Dendritic cell treated with granulocyte-macrophage colony-stimulating factor and Interleukin-4, amounts not matched to agents 40 ng/mL and 50 ng/mL, for 4 days (primary cell): ENCODE measurements at regions not wholly inside any gene's neighbourhood (a gene's known extent, or its start where the extent isn't known, plus 50 kb on each side); places are given as distances from the start of the nearest gene placed in this dataset.
A peak's percentile ranks its signal among the peaks of the same experiment; 100 is the strongest.

Experiments used
- H3K27ac Mint-ChIP-seq: one replicate; pipeline ENCODE4 v1.8.0; 2022; ENCODE audit warnings: mild to moderate bottlenecking, mixed read lengths
- H3K27me3 Mint-ChIP-seq: one replicate; pipeline ENCODE4 v1.8.0; 2022; ENCODE audit warnings: mild to moderate bottlenecking, mixed read lengths
- H3K36me3 Mint-ChIP-seq: one replicate; pipeline ENCODE4 v1.8.0; 2022; ENCODE audit warnings: low read depth, mixed read lengths
- H3K4me1 Mint-ChIP-seq: one replicate; pipeline ENCODE4 v1.8.0; 2022; ENCODE audit warnings: low read depth, mixed read lengths
- H3K4me3 Mint-ChIP-seq: one replicate; pipeline ENCODE4 v1.8.0; 2022; ENCODE audit warnings: mild to moderate bottlenecking, moderate library complexity, mixed read lengths
- H3K9me3 Mint-ChIP-seq: one replicate; pipeline ENCODE4 v1.8.0; 2022; ENCODE audit warnings: mixed read lengths
- intact Hi-C: fragments of 100-400 bp; cut with micrococcal nuclease; formaldehyde crosslinking; loops from one replicate; pipeline ENCODE4 v1.15.0; 2022

DNA sequence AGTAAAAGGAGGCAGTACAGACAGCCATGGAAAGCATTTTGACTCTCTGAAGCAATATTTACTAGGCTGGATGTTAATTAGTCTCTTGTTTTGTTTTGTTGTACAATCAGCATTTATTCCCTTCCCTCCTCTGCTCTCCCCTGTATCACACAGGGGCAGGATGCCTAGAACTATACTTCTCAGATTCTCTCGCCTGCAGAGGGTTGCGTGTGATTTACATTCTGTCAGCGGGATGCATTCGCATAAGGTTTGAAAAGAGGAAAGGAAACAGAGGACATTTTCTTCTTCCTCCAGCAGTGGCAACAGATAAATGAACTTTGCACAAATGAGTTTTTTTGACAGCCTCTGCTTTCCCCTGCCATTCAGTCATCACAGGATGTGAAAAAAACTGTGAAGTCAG, 188.3 kb downstream of the RSL24D1 start:
- Mint-ChIP-seq H3K4me3 (no peak overlapping the region), H3K27me3 (peaks cover 2% of the 10 kb centered on the region), H3K27ac (no peak overlapping the region), H3K36me3 (no peaks in the 10 kb centered on the region), H3K9me3 (no peaks in the 10 kb centered on the region), H3K4me1 (peaks cover 20% of the 10 kb centered on the region)
- intact Hi-C loops: no loop called here

DNA sequence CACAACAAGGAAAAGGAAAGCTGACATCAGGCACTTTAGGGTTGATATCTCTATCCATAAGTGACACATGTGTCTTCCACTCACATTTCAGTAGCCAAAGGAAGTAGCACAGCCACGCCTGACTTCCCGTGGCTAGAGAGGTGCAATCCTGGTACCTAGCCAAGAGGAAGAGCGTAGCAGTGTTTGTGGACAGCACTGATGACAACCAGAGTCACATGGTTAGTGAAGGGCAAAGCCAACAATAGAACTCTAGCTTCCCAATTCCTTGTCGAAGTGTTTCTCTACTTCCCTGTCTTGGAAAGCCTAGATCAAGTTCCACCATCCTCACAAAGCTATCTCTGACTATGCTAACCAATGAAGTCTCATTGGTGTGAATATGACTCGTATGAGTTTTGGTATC, 189.2 kb downstream of the RSL24D1 start:
- Mint-ChIP-seq H3K27ac (no peak overlapping the region), H3K36me3 (no peaks in the 10 kb centered on the region), H3K27me3 (peaks cover 2% of the 10 kb centered on the region), H3K4me1 (peaks cover 20% of the 10 kb centered on the region), H3K4me3 (no peak overlapping the region), H3K9me3 (no peaks in the 10 kb centered on the region)
- intact Hi-C loops: no loop called here

GRCh38 chr15:55005679-55006078, 191.1 kb downstream of the RSL24D1 start:
- no peak overlapping the region for H3K27ac Mint-ChIP-seq
- no peak overlapping the region for H3K4me3 Mint-ChIP-seq
- peaks cover 2% of the 10 kb centered on the region for H3K27me3 Mint-ChIP-seq
- intact Hi-C loops: no loop called here
- H3K36me3 Mint-ChIP-seq: no peaks in the 10 kb centered on the region
- peaks cover 20% of the 10 kb centered on the region for H3K4me1 Mint-ChIP-seq
- no peaks in the 10 kb centered on the region for H3K9me3 Mint-ChIP-seq

GRCh38 chr15:55003965-55004873, 192.5 kb downstream of the RSL24D1 start:
- Mint-ChIP-seq H3K4me3 (no peak overlapping the region), H3K36me3 (no peaks in the 10 kb centered on the region), H3K4me1 (peaks cover 17% of the 10 kb centered on the region), H3K27me3 (peaks cover 2% of the 10 kb centered on the region), H3K27ac (no peak overlapping the region), H3K9me3 (no peaks in the 10 kb centered on the region)
- intact Hi-C loops: no loop called here

GRCh38 chr15:54998661-54999060, 198.1 kb downstream of the RSL24D1 start:
- Mint-ChIP-seq H3K36me3 (no peaks in the 10 kb centered on the region), H3K4me3 (no peak overlapping the region), H3K27ac (no peak overlapping the region), H3K4me1 (no peaks in the 10 kb centered on the region), H3K9me3 (peaks cover 11% of the 10 kb centered on the region), H3K27me3 (no peaks in the 10 kb centered on the region)
- intact Hi-C loops: no loop called here

DNA sequence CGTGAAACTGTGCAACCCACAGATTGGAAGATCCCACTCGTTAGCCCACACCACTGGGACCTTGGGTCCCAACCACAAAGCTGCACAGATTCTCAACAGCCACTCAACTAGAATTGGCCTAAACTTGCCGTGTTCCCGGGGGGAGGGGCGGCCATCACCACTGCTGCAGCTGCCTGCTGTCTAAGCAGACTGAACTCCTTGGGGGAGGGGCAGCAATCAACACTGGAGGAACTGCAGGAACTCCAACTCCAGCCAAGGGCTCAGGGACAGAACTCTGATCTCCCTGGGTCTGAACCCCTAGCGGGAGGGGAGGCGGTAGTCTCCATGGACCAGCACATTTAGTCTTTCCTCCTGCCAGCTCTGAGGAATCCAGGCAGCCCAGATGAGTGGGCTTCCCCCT, 205.9 kb downstream of the RSL24D1 start:
- Mint-ChIP-seq H3K4me3 (no peak overlapping the region), H3K36me3 (no peaks in the 10 kb centered on the region), H3K4me1 (no peaks in the 10 kb centered on the region), H3K27me3 (no peaks in the 10 kb centered on the region), H3K27ac (no peak overlapping the region), H3K9me3 (peaks cover 37% of the 10 kb centered on the region)
- intact Hi-C loops: no loop called here

GRCh38 chr15:54987881-54988280, 208.9 kb downstream of the RSL24D1 start:
- Mint-ChIP-seq H3K4me1 (no peaks in the 10 kb centered on the region), H3K36me3 (no peaks in the 10 kb centered on the region), H3K27me3 (no peaks in the 10 kb centered on the region), H3K27ac (no peak overlapping the region), H3K4me3 (no peak overlapping the region), H3K9me3 (peaks cover 22% of the 10 kb centered on the region)
- intact Hi-C loops: no loop called here

DNA sequence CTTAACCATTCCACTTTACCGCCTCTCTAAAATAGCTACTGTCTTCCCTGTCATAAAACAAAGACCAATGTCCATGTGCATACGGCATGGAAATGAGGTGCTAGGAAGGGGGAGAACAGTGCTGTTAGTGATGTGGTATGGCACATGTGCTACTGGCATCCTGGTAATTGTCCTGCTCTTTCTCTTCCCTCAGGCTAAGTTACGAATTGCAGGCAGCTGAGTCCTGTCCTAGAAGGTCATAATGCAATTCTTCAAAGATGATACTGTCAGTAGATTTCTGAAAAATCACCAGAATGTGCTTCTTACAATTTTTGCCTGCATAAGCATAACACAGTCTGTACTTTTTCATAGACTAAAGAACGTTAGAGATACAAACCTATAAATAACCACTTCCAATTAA, 216.8 kb downstream of the RSL24D1 start:
- H3K4me1 Mint-ChIP-seq: no peaks in the 10 kb centered on the region

DNA sequence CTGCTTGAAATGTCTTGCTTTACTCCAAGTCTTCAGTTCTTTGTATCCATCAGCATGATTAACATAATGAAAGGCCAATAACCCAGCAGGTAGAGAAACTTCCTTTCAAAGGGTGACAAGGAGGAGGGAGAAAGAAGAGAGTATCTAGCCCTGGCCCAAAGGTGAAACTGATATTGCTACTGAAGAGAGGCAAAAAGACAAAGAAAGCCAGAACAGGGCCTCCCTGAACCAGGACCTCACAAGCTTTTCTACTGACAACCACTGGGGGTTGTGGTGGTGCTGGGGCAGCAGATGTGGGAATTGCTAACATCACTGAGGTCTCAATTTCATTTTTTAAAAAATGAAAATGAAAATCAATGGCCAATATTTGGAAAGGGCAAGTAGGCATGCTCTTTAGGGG, 234.1 kb downstream of the RSL24D1 start:
- Mint-ChIP-seq H3K4me1 (no peaks in the 10 kb centered on the region), H3K27ac (no peak overlapping the region), H3K4me3 (no peak overlapping the region), H3K36me3 (no peaks in the 10 kb centered on the region), H3K27me3 (no peaks in the 10 kb centered on the region), H3K9me3 (peaks cover 17% of the 10 kb centered on the region)
- intact Hi-C loops: loop anchor here (10.0 kb wide), 1 partner anchor 62 kb away; no protein-coding TSS in a partner anchor

More for the DNA sequence above, 216.8 kb downstream of the RSL24D1 start:
- Mint-ChIP-seq H3K9me3 (peaks cover 16% of the 10 kb centered on the region), H3K36me3 (no peaks in the 10 kb centered on the region), H3K4me3 (no peak overlapping the region), H3K27ac (no peak overlapping the region), H3K27me3 (no peaks in the 10 kb centered on the region)
- intact Hi-C loops: no loop called here

DNA sequence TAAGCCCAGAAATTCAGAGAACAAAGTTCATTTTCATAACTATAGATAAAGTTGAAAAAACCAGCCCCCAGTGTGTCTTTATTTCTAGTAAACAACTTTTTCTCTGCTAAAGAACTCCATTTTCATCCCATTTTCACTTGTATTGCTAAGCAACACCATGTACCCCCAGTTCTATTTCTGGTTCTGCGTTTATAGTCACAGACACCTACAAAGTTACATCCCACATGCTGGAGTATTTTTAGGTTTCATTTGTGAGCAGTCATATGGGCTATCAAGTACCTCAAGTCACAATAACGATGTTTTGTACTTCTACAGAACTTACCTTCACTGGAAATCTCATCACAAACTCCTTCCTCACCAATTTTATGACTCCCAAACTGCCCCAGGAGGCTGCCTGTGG, 236.5 kb downstream of the RSL24D1 start:
- no peaks in the 10 kb centered on the region for H3K27me3 Mint-ChIP-seq
- no peaks in the 10 kb centered on the region for H3K36me3 Mint-ChIP-seq
- H3K9me3 Mint-ChIP-seq: no peaks in the 10 kb centered on the region
- intact Hi-C loops: loop anchor here (10.0 kb wide), 1 partner anchor 65 kb away; no protein-coding TSS in a partner anchor
- H3K4me1 Mint-ChIP-seq: no peaks in the 10 kb centered on the region
- H3K4me3 Mint-ChIP-seq: no peak overlapping the region
- no peak overlapping the region for H3K27ac Mint-ChIP-seq

- Mint-ChIP-seq H3K4me1 (no peaks in the 10 kb centered on the region), H3K9me3 (peaks cover 15% of the 10 kb centered on the region), H3K4me3 (no peak overlapping the region), H3K36me3 (no peaks in the 10 kb centered on the region), H3K27me3 (no peaks in the 10 kb centered on the region), H3K27ac (no peak overlapping the region)
- intact Hi-C loops: no loop called here
Measured at GRCh38 chr15:54941417-54941816, 255.3 kb downstream of the RSL24D1 start.

DNA sequence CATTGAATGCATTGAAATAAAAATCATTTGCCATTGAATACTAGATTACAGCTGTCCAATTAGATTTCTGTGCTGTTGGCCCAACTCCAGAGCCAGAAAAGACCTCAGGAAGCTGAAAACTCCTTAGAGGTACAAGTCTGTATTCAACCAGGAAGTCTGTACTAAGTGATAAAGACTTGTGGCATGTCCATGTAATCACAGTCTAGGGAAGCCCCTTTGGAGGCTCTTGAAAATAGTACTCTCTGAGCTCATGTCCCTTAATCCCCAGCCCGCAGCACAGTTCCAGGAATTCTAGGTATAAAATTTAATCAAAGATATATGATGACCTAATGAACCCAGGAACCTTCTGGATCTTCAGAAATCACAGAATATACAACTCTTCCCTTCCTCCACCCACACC, 279.4 kb downstream of the RSL24D1 start:
- Mint-ChIP-seq H3K4me3 (no peak overlapping the region), H3K27ac (no peak overlapping the region), H3K36me3 (no peaks in the 10 kb centered on the region), H3K9me3 (peaks cover 9% of the 10 kb centered on the region), H3K4me1 (no peaks in the 10 kb centered on the region), H3K27me3 (no peaks in the 10 kb centered on the region)
- intact Hi-C loops: no loop called here

DNA sequence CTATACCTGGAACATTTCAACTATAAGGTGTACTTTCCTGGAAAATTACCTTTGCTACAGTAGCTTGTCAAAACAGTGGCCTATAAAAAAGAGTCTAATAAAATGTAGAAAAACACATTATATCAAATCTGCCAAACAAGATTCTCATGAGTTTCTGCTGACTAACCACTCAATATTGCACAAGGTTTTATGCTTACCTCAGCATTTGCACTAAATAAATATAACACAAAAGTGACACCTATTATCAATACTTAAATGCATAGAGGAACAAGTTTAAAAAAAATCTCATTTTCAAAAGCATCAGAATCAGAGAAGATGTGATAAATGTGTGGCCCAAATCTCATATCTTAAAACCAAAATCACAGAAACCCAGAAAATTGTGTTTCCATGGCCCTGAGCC, 281.4 kb downstream of the RSL24D1 start:
- peaks cover 16% of the 10 kb centered on the region for H3K9me3 Mint-ChIP-seq
- intact Hi-C loops: no loop called here
- H3K27me3 Mint-ChIP-seq: no peaks in the 10 kb centered on the region
- no peak overlapping the region for H3K27ac Mint-ChIP-seq
- H3K4me1 Mint-ChIP-seq: no peaks in the 10 kb centered on the region
- H3K36me3 Mint-ChIP-seq: no peaks in the 10 kb centered on the region
- H3K4me3 Mint-ChIP-seq: no peak overlapping the region

DNA sequence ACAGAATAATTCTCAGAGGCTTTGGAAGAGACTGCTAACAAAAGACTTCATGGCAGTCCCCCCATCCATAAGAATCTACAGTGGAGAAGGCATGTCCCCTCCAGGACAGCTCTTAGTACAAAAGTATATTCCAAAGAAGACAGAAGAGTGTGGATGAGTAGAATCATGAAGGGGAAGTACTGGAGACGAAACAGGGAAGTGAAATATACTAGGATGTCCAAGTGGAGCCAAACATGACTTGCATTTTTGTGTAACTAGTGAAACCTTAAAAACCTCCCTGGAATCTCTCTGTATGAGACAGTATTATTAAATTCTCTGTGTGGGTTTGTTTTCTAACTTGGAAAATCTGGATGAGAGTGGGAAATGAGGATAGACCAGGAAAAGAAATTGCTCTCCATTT, 312.4 kb downstream of the RSL24D1 start:
- Mint-ChIP-seq H3K4me1 (peaks cover 21% of the 10 kb centered on the region), H3K4me3 (peak overlapping the region; percentile 21), H3K27ac (peak overlapping the region; percentile 84), H3K36me3 (no peaks in the 10 kb centered on the region), H3K9me3 (peaks cover 31% of the 10 kb centered on the region), H3K27me3 (no peaks in the 10 kb centered on the region)
- intact Hi-C loops: loop anchor here (5.0 kb wide), 1 partner anchor 82 kb away; no protein-coding TSS in a partner anchor

DNA sequence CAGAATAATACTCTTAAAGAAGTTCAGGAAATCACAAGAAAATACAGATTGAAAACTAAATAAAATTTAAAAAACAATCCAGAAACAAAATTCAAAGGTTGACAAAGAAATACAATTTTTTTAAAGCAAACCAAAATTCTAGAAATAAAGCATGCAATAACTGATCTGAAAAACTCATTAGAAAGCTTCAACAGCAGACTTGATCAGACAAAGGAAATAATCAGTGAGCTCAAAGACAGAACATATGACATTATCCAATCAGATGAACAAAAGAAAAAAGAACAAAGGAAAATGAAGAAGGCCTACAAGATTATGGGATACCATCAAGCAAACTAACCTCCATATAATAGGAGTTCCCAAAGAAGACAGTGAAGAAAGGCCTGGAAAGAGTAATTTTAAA, 336.8 kb downstream of the RSL24D1 start:
- Mint-ChIP-seq H3K4me1 (no peaks in the 10 kb centered on the region), H3K36me3 (no peaks in the 10 kb centered on the region), H3K4me3 (no peak overlapping the region), H3K27ac (no peak overlapping the region), H3K9me3 (peaks cover 39% of the 10 kb centered on the region), H3K27me3 (peaks cover 1% of the 10 kb centered on the region)
- intact Hi-C loops: no loop called here
